ENCODE measurements at regions not wholly inside any gene's neighbourhood (a gene's known extent, or its start where the extent isn't known, plus 50 kb on each side); places are given as distances from the start of the nearest gene placed in this dataset.
"Not testable (repeated sequence)": the region's sequence is repeated elsewhere in the genome, so short reads cannot be mapped to it uniquely, and the experiment has no call there.

GRCh38 chr2:159880729-159881128, 82.7 kb upstream of the CD302 start:
- intact Hi-C loops (cut with micrococcal nuclease), result no loop called here

GRCh38 chr2:159879051-159879604, 81.1 kb upstream of the CD302 start:
- intact Hi-C loops (cut with micrococcal nuclease), result loop anchor here (1.0 kb wide), 1 partner anchor 16 kb away; no protein-coding TSS in a partner anchor

- intact Hi-C loops (cut with micrococcal nuclease), result no loop called here
These were observed 77.1 kb upstream of the CD302 start for GRCh38 chr2:159875083-159875482.

- intact Hi-C loops (cut with micrococcal nuclease), result no loop called here
These were observed 75.2 kb upstream of the CD302 start for GRCh38 chr2:159873258-159873657.

GRCh38 chr2:159872353-159872752, 74.3 kb upstream of the CD302 start:
- intact Hi-C loops (cut with micrococcal nuclease), result no loop called here

- intact Hi-C loops (cut with micrococcal nuclease), result not testable (repeated sequence)
These were observed 70.7 kb upstream of the CD302 start for GRCh38 chr2:159868598-159869159.

- intact Hi-C loops (cut with micrococcal nuclease), result no loop called here
These were observed 69.8 kb upstream of the CD302 start for GRCh38 chr2:159867567-159868361.

- intact Hi-C loops (cut with micrococcal nuclease), result no loop called here
These were observed 65.6 kb upstream of the CD302 start for GRCh38 chr2:159863526-159864160.

- intact Hi-C loops (cut with micrococcal nuclease), result no loop called here
These were observed 62.7 kb upstream of the CD302 start for GRCh38 chr2:159860581-159861310.

- intact Hi-C loops (cut with micrococcal nuclease), result no loop called here
These were observed 61.6 kb upstream of the CD302 start for GRCh38 chr2:159859583-159859982.

- intact Hi-C loops (cut with micrococcal nuclease), result no loop called here
These were observed 58.8 kb upstream of the CD302 start for GRCh38 chr2:159856760-159857159.

GRCh38 chr2:159855557-159856061, 57.6 kb upstream of the CD302 start:
- intact Hi-C loops (cut with micrococcal nuclease), result no loop called here

- intact Hi-C loops (cut with micrococcal nuclease), result no loop called here
These were observed 57.1 kb upstream of the CD302 start for GRCh38 chr2:159855143-159855542.

- intact Hi-C loops (cut with micrococcal nuclease), result no loop called here
These were observed 56.5 kb upstream of the CD302 start for GRCh38 chr2:159854481-159854880.

GRCh38 chr2:159853101-159853500, 55.1 kb upstream of the CD302 start:
- intact Hi-C loops (cut with micrococcal nuclease), result no loop called here

GRCh38 chr2:159851941-159852340, 53.9 kb upstream of the CD302 start:
- intact Hi-C loops (cut with micrococcal nuclease), result no loop called here

GRCh38 chr2:159850789-159851188, 52.8 kb upstream of the CD302 start:
- intact Hi-C loops (cut with micrococcal nuclease), result no loop called here

GRCh38 chr2:159849160-159849813, 51.3 kb upstream of the CD302 start:
- intact Hi-C loops (cut with micrococcal nuclease), result no loop called here

Data from T-helper 1 cell treated with Interleukin-12 subunit alpha and Interleukin-12 subunit beta and Interleukin-4 antibody, amounts not matched to agents 30 ng/mL and 1 ng/mL, for 36 hours (primary cell).